HCT116 (cell line): ENCODE measurements at regions not wholly inside any gene's neighbourhood (a gene's known extent, or its start where the extent isn't known, plus 50 kb on each side); places are given as distances from the start of the nearest gene placed in this dataset.

Experiments
- ATAC-seq: fragments of 200-7000 bp; cut with Tn5 transposase; 2 replicates; pipeline ENCODE4 v1.9.1; 2020; ENCODE audit warnings: mild to moderate bottlenecking, moderate library complexity
- BruUV-seq: library from RNA; stranded (reverse); fragments of 400-500 nt; replicated peaks from 2 replicates; lab custom pipeline; 2021; lab: Mats Ljungman, UMichigan
- CTCF ChIA-PET: fragments of 300-600 bp; sonication (Branson Sonifier 250); formaldehyde crosslinking; loops from one replicate; lab custom pipeline; 2021; ENCODE audit warnings: antibody characterized with exemption; lab: Charles Lee
- POLR2A ChIA-PET: fragments of 300-600, 350-600 bp; sonication (Branson Sonifier 250); formaldehyde crosslinking; loops from one replicate; lab custom pipeline; 2021; ENCODE audit warnings: antibody characterized with exemption; lab: Charles Lee
- RAD21 ChIA-PET, 2 experiments: fragments of 300-600 bp; sonication (Branson Sonifier 250); formaldehyde crosslinking; loops; one replicate each; lab custom pipeline; 2023; ENCODE audit warnings: low total read pairs in 2 of 2; ENCODE audit not compliant: uncharacterized antibody in 2 of 2, unreplicated experiment in 2 of 2, low non-redundant PET in 1 of 2; lab: Charles Lee
- DNase-seq: peaks from one replicate; pipeline ENCODE4 v3.0.0-alpha.2; 2010; ENCODE audit warnings: low read depth, low spot score
- H2AFZ ChIP-seq: fragments of 200-600 bp; shearing (Covaris generic), sonication (generic); 2 replicates; pipeline ENCODE4 v1.6.1; 2017; ENCODE audit warnings: low read depth, mixed run types, mixed read lengths, antibody characterized with exemption, low read length; ENCODE audit not compliant: poor library complexity, severe bottlenecking
- H3K27ac ChIP-seq: 2 replicates; pipeline ENCODE4 v1.5.1; 2012; ENCODE audit warnings: low read depth, low read length
- H3K27me3 ChIP-seq: fragments of 200-600 bp; sonication (generic); 2 replicates; pipeline ENCODE4 v1.6.1; 2016; ENCODE audit warnings: mixed run types, low read length, mixed read lengths; ENCODE audit not compliant: insufficient read depth
- H3K36me3 ChIP-seq, 2 experiments: fragments of 200-500 bp in 1 of 2; fragments of 200-600 bp in 1 of 2; sonication (Bioruptor generic) in 1 of 2; sonication (generic) in 1 of 2; 2 replicates each; pipeline versions ENCODE4 v1.5.1 to v1.6.1; 2014 to 2016; ENCODE audit warnings: low read length in 2 of 2, inconsistent platforms in 1 of 2, mixed read lengths in 1 of 2, mixed run types in 1 of 2; ENCODE audit not compliant: insufficient read depth in 2 of 2, control insufficient read depth in 1 of 2
- H3K4me1 ChIP-seq, 2 experiments: fragments of 200-600 bp in 1 of 2; sonication (generic) in 1 of 2; 2 replicates each; pipeline versions ENCODE4 v1.5.1 to v1.6.1; 2012 to 2017; ENCODE audit warnings: low read length in 2 of 2, inconsistent platforms in 1 of 2, mild to moderate bottlenecking in 1 of 2, mixed read lengths in 1 of 2, mixed run types in 1 of 2, moderate library complexity in 1 of 2; ENCODE audit not compliant: insufficient read depth in 2 of 2, control insufficient read depth in 1 of 2
- H3K4me2 ChIP-seq: fragments of 200-600 bp; sonication (generic); 2 replicates; pipeline ENCODE4 v1.6.1; 2017; ENCODE audit warnings: mixed run types, low read length, mixed read lengths
- H3K4me3 ChIP-seq, 2 experiments: fragments of 200-600 bp in 1 of 2; sonication (generic) in 1 of 2; replicated peaks in 1 of 2; 2 replicates each; pipeline ENCODE4 v1.5.1; 2011 to 2016; ENCODE audit warnings: low read length in 2 of 2, control low read depth in 1 of 2, low read depth in 1 of 2, mild to moderate bottlenecking in 1 of 2, mixed read lengths in 1 of 2, mixed run types in 1 of 2
- H3K79me2 ChIP-seq: fragments of 200-600 bp; sonication (generic); 2 replicates; pipeline ENCODE4 v1.6.1; 2017; ENCODE audit warnings: mild to moderate bottlenecking, mixed run types, low read length, moderate library complexity, mixed read lengths; ENCODE audit not compliant: insufficient read depth
- H3K9ac ChIP-seq: fragments of 200-600 bp; sonication (generic); 2 replicates; pipeline ENCODE4 v1.6.1; 2016; ENCODE audit warnings: low read length, mixed read lengths
- H3K9me2 ChIP-seq: fragments of 200-600 bp; sonication (generic), shearing (Covaris generic); 2 replicates; pipeline ENCODE4 v1.6.1; 2017; ENCODE audit warnings: mixed run types, mild to moderate bottlenecking, moderate library complexity; ENCODE audit not compliant: insufficient read depth
- H3K9me3 ChIP-seq, 2 experiments: fragments of 200-500 bp in 1 of 2; fragments of 200-600 bp in 1 of 2; sonication (Bioruptor generic) in 1 of 2; sonication (generic) in 1 of 2; 2 replicates each; pipeline ENCODE4 v1.6.1; 2014 to 2017; ENCODE audit warnings: low read length in 2 of 2, mixed read lengths in 2 of 2, inconsistent platforms in 1 of 2, low read depth in 1 of 2, mild to moderate bottlenecking in 1 of 2, mixed run types in 1 of 2, moderate library complexity in 1 of 2; ENCODE audit not compliant: control insufficient read depth in 1 of 2, insufficient read depth in 1 of 2
- H4K20me1 ChIP-seq: fragments of 200-600 bp; sonication (generic), shearing (Covaris generic); 2 replicates; pipeline ENCODE4 v1.6.1; 2017; ENCODE audit warnings: mixed run types, mild to moderate bottlenecking, moderate library complexity; ENCODE audit not compliant: insufficient read depth
- CEBPB ChIP-seq: IDR thresholded peaks from 2 replicates; pipeline ENCODE4 v1.6.1; 2012; ENCODE audit warnings: low read depth
- CTCF ChIP-seq, 3 experiments: fragments of 200-600 bp in 1 of 3; sonication (generic) in 1 of 3; IDR thresholded peaks in 2 of 3; conservative IDR thresholded peaks in 1 of 3; 2 replicates each; pipeline ENCODE4 v1.5.1; 2012 to 2017; ENCODE audit warnings: low read depth in 2 of 3, low read length in 2 of 3, antibody characterized with exemption in 1 of 3, borderline replicate concordance in 1 of 3, control low read depth in 1 of 3, mild to moderate bottlenecking in 1 of 3, mixed read lengths in 1 of 3, mixed run types in 1 of 3, moderate library complexity in 1 of 3; ENCODE audit not compliant: insufficient read depth in 1 of 3
- EGR1 ChIP-seq: IDR thresholded peaks from 2 replicates; pipeline ENCODE4 v1.6.1; 2012; ENCODE audit warnings: low read depth
- ELF1 ChIP-seq: IDR thresholded peaks from 2 replicates; pipeline ENCODE4 v1.6.1; 2012; ENCODE audit warnings: low read depth, borderline replicate concordance
- EZH2 ChIP-seq: fragments of 200-600 bp; sonication (generic); IDR thresholded peaks from 2 replicates; pipeline ENCODE4 v1.6.1; 2017; ENCODE audit warnings: antibody characterized with exemption, mixed run types
- EZH2phosphoT487 ChIP-seq: fragments of 200-600 bp; IDR thresholded peaks from 2 replicates; pipeline ENCODE4 v1.6.1; 2018; ENCODE audit warnings: antibody characterized with exemption, borderline replicate concordance
- FOSL1 ChIP-seq: IDR thresholded peaks from 2 replicates; pipeline ENCODE4 v1.6.1; 2012; ENCODE audit warnings: low read depth
- JUND ChIP-seq: IDR thresholded peaks from 2 replicates; pipeline ENCODE4 v1.6.1; 2012
- MAX ChIP-seq: IDR thresholded peaks from 2 replicates; pipeline ENCODE4 v1.6.1; 2012
- POLR2A ChIP-seq: IDR thresholded peaks from 2 replicates; pipeline ENCODE4 v1.7.0; 2011; ENCODE audit warnings: borderline replicate concordance; ENCODE audit not compliant: insufficient read depth, insufficient read length; ENCODE audit errors: extremely low read depth
- RAD21 ChIP-seq: IDR thresholded peaks from 2 replicates; pipeline ENCODE4 v1.6.1; 2012; ENCODE audit warnings: low read depth, mild to moderate bottlenecking
- REST ChIP-seq: IDR thresholded peaks from 2 replicates; pipeline ENCODE4 v1.6.1; 2012; ENCODE audit warnings: low read depth
- SP1 ChIP-seq: IDR thresholded peaks from 2 replicates; pipeline ENCODE4 v1.6.1; 2012; ENCODE audit warnings: low read depth
- SRF ChIP-seq: IDR thresholded peaks from 2 replicates; pipeline ENCODE4 v1.6.1; 2012; ENCODE audit warnings: low read depth
- ZBTB33 ChIP-seq: IDR thresholded peaks from 2 replicates; pipeline ENCODE4 v1.6.1; 2011; ENCODE audit warnings: mild to moderate bottlenecking, low read length, moderate library complexity; ENCODE audit not compliant: insufficient replicate concordance; ENCODE audit errors: extremely low read depth
- ZFX ChIP-seq: fragments of 450-650 bp; IDR thresholded peaks from 2 replicates; pipeline ENCODE4 v1.6.1; 2017
- intact Hi-C: fragments of 100-400 bp; cut with micrococcal nuclease; formaldehyde crosslinking; loops from 2 replicates; pipeline ENCODE4 v1.10.0; 2022

GRCh38 chr15:39432026-39432425, 148.9 kb upstream of the THBS1 start:
- DNase-seq (no peak), ATAC-seq (no peak)
- no peaks in the 10 kb centered on the region for H3K9me3 ChIP-seq
- RAD21 ChIA-PET, result no interaction called here
- H3K27ac ChIP-seq, result no peak overlapping the region
- intact Hi-C loops, result no loop called here
- no peak overlapping the region for H3K4me3 ChIP-seq
- no peaks in the 10 kb centered on the region for H3K4me1 ChIP-seq
- H4K20me1 ChIP-seq, result no peaks in the 10 kb centered on the region
- no peak overlapping the region for H3K4me2 ChIP-seq
- no peak overlapping the region for H2AFZ ChIP-seq
- POLR2A ChIA-PET, result no interaction called here
- TF ChIP-seq ZFX (no peak), SP1 (no peak), POLR2A (no peak), RAD21 (no peak), JUND (no peak), EGR1 (no peak), CTCF (IDR thresholded peaks at IDR 0.05 in 2 of 3, conservative IDR thresholded peaks at IDR 0.05 in 1 of 3; ENCODE audit: borderline replicate concordance in 1 of 3, insufficient read depth in 1 of 3, low read depth in 2 of 3, low read length in 2 of 3) (no peak), SRF (no peak)
- no peak overlapping the region for H3K9ac ChIP-seq
- H3K79me2 ChIP-seq, result no peaks in the 10 kb centered on the region
- H3K36me3 ChIP-seq, result no peaks in the 10 kb centered on the region
- H3K9me2 ChIP-seq, result no peaks in the 10 kb centered on the region
- CTCF ChIA-PET, result no interaction called here
- no peaks in the 10 kb centered on the region for H3K27me3 ChIP-seq
- BruUV-seq, result no TSS peak

- CTCF ChIA-PET, result no interaction called here
- Histone ChIP-seq H3K9me2 (no peaks in the 10 kb centered on the region), H4K20me1 (no peaks in the 10 kb centered on the region), H3K4me2 (no peak overlapping the region), H3K4me3 (no peak overlapping the region), H3K27ac (no peak overlapping the region), H3K4me1 (no peaks in the 10 kb centered on the region), H3K27me3 (no peaks in the 10 kb centered on the region), H3K79me2 (no peaks in the 10 kb centered on the region), H3K36me3 (no peaks in the 10 kb centered on the region), H2AFZ (no peak overlapping the region), H3K9me3 (no peaks in the 10 kb centered on the region), H3K9ac (no peak overlapping the region)
- intact Hi-C loops, result no loop called here
- TF ChIP-seq CEBPB (no peak), SRF (no peak), ELF1 (no peak), JUND (no peak), EZH2 (no peak), EZH2phosphoT487 (no peak), FOSL1 (no peak), REST (no peak), ZBTB33 (no peak), MAX (no peak)
- BruUV-seq, result no TSS peak
- ATAC-seq, result no peak
- RAD21 ChIA-PET, result no interaction called here
- POLR2A ChIA-PET, result no interaction called here
- no peak for DNase-seq
These were observed 147.9 kb upstream of the THBS1 start for GRCh38 chr15:39432912-39433348.
